Spleen (tissue), 11 donors: ENCODE measurements at regions not wholly inside any gene's neighbourhood (a gene's known extent, or its start where the extent isn't known, plus 50 kb on each side); places are given as distances from the start of the nearest gene placed in this dataset.

ENCODE experiments used
- DNase-seq: peaks from one replicate; pipeline ENCODE4 v3.0.0-alpha.2; 2020
- H3K27ac ChIP-seq, 8 donors: fragments of 200-600 bp; sonication (generic) in 7 of 8; 1 replicate in 4 of 8; 2 replicates in 4 of 8; pipeline versions ENCODE4 v1.5.0 to v1.8.0; 2016 to 2021; ENCODE audit warnings: inconsistent platforms in 4 of 8, mild to moderate bottlenecking in 4 of 8, moderate library complexity in 1 of 8
- H3K27me3 ChIP-seq, 7 donors: fragments of 200-600 bp; sonication (generic) in 6 of 7; replicated peaks in 1 of 7; 1 replicate in 4 of 7; 2 replicates in 3 of 7; pipeline versions ENCODE4 v1.5.0 to v1.8.0; 2016 to 2021; ENCODE audit warnings: inconsistent platforms in 3 of 7, mild to moderate bottlenecking in 1 of 7
- H3K36me3 ChIP-seq, 6 donors: fragments of 200-600 bp; sonication (generic) in 5 of 6; 1 replicate in 4 of 6; 2 replicates in 2 of 6; pipeline versions ENCODE4 v1.5.0 to v1.8.0; 2016 to 2021; ENCODE audit warnings: inconsistent platforms in 2 of 6
- H3K4me1 ChIP-seq, 6 donors: fragments of 200-600 bp; sonication (generic) in 5 of 6; 1 replicate in 3 of 6; 2 replicates in 3 of 6; pipeline versions ENCODE4 v1.5.0 to v1.8.0; 2016 to 2021; ENCODE audit warnings: inconsistent platforms in 3 of 6
- H3K4me3 ChIP-seq, 8 donors: fragments of 200-600 bp; sonication (generic) in 7 of 8; 1 replicate in 4 of 8; 2 replicates in 4 of 8; pipeline versions ENCODE4 v1.5.0 to v1.8.0; 2016 to 2021; ENCODE audit warnings: inconsistent platforms in 4 of 8, mild to moderate bottlenecking in 4 of 8, moderate library complexity in 2 of 8
- H3K9me3 ChIP-seq, 8 donors: fragments of 200-600 bp; sonication (generic) in 7 of 8; 1 replicate in 4 of 8; 2 replicates in 4 of 8; pipeline versions ENCODE4 v1.5.0 to v1.8.0; 2016 to 2021; ENCODE audit warnings: inconsistent platforms in 4 of 8
- POLR2A ChIP-seq, 3 donors: fragments of 450-650 bp; IDR thresholded peaks; one replicate each; pipeline ENCODE4 v1.5.1; 2017; ENCODE audit warnings: antibody characterized with exemption in 3 of 3, mild to moderate bottlenecking in 1 of 3
- POLR2AphosphoS5 ChIP-seq, 3 donors: sonication (generic); formaldehyde crosslinking; IDR thresholded peaks; one replicate each; pipeline ENCODE4 v1.5.1; 2017; ENCODE audit warnings: antibody characterized with exemption in 3 of 3
- WGBS, 5 donors: extraction: QIAGEN DNeasy Blood & Tissue Kit in 3 of 5; methylation state at CpG; one replicate each; pipeline versions ENCODE4 v1.1.5 to v1.1.7; 2013 to 2018; 5-methylcytosine and 5-hydroxymethylcytosine counted together
- intact Hi-C: fragments of 100-400 bp; cut with DNase I; formaldehyde crosslinking; loops from one replicate; pipeline ENCODE4 v1.15.0; 2023; ENCODE audit warnings: low total_unique reads
- TF ChIP-seq, protein P1 (sequence below), 11 experiments: fragments of 200-600 bp in 7 of 11; fragments of 450-650 bp in 4 of 11; sonication (generic) in 4 of 11; IDR thresholded peaks in 8 of 11; conservative IDR thresholded peaks in 3 of 11; 1 replicate in 7 of 11; 2 replicates in 4 of 11; pipeline versions ENCODE4 v1.4.0 to v1.8.0; 2016 to 2021; ENCODE audit warnings: antibody characterized with exemption in 11 of 11, inconsistent platforms in 4 of 11, mild to moderate bottlenecking in 1 of 11
- donor health status: healthy with polysubstance abuse.
- donor health status: DM: no; HTN: no; CAD: no; lungs with moderate emphysema.
- donor health status: DM: no; HTN: no; CAD: no.
- donor health status: Bipolar disorder and iron deficiency.
- donor health status: healthy.
- donor health status: DM: no; HTN: no; CAD: no.
- donor health status: DM: yes; HTN: yes; CAD: no.

DNA sequence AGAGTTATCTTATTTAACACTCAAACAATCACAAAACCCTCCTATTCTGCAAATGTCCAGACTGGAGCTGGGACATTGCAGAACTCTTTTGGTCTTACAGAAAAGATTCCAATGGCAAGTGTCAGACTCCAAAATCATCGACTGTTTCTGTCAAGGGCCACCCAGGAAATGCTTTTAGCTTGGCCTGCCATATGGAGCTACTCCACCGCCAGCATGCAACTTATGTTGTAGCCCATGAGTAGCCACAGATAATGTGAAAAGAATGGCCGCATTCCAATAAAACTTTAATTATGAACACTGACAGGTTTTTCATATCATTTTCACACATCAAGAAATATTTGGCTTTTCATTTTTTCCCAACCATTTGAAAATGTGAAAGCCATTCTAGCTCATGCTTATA lies 57.5 kb downstream of the SYNE3 start:
- WGBS, 5 donors: 88 to 92% (median 91%) methylated on average over 3 of the region's 3 CpGs
- intact Hi-C loops: no loop called here
- TF ChIP-seq, protein P1, sequence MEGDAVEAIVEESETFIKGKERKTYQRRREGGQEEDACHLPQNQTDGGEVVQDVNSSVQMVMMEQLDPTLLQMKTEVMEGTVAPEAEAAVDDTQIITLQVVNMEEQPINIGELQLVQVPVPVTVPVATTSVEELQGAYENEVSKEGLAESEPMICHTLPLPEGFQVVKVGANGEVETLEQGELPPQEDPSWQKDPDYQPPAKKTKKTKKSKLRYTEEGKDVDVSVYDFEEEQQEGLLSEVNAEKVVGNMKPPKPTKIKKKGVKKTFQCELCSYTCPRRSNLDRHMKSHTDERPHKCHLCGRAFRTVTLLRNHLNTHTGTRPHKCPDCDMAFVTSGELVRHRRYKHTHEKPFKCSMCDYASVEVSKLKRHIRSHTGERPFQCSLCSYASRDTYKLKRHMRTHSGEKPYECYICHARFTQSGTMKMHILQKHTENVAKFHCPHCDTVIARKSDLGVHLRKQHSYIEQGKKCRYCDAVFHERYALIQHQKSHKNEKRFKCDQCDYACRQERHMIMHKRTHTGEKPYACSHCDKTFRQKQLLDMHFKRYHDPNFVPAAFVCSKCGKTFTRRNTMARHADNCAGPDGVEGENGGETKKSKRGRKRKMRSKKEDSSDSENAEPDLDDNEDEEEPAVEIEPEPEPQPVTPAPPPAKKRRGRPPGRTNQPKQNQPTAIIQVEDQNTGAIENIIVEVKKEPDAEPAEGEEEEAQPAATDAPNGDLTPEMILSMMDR (IDR thresholded peaks at IDR 0.05 in 8 of 11, conservative IDR thresholded peaks at IDR 0.05 in 3 of 11): no peak
- TF ChIP-seq POLR2AphosphoS5 (IDR thresholded peaks at IDR 0.05): no peak
- no peak for TF ChIP-seq POLR2A (IDR thresholded peaks at IDR 0.05)
- H3K36me3 ChIP-seq: peaks cover 0 to 96% (median 26%) of the 10 kb centered on the region in 6 donors
- no peaks in the 10 kb centered on the region for H3K27me3 ChIP-seq
- H3K9me3 ChIP-seq: no peaks in the 10 kb centered on the region
- H3K4me3 ChIP-seq: no peak overlapping the region
- DNase-seq: no peak
- H3K27ac ChIP-seq: no peak overlapping the region
- peaks cover 7 to 40% (median 20%) of the 10 kb centered on the region in 6 donors for H3K4me1 ChIP-seq

DNA sequence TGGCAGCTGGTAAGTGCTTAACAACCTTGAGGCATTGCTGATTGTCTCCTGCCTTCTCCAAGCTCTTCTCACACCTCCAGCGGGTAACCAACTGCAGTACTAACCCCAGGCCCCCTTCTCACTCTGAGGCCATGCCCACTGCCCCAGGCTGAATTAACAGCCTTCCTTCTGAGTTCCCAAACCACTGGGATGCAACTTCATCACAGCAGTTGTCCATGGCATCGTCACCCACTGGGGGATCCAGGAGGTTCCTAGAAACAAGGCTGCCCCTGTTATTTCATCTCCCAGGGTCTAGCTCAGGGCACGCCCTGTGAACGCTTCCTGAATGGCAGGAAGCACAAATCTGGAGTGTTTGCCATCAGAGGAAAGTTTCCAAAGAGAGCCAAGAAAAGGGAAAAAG lies 58.0 kb downstream of the SYNE3 start:
- H3K27ac ChIP-seq: no peak overlapping the region
- DNase-seq: no peak

GRCh38 chr14:95456281-95456680 lies 60.2 kb downstream of the SYNE3 start:
- H3K36me3 ChIP-seq: peaks cover 0 to 96% (median 38%) of the 10 kb centered on the region in 6 donors

More for the DNA sequence above, 58.0 kb downstream of the SYNE3 start:
- WGBS, 5 donors: 80 to 94% (median 84%) methylated on average over 4 of the region's 4 CpGs
- Histone ChIP-seq H3K4me3 (no peak overlapping the region), H3K4me1 (peaks cover 4 to 35% (median 15%) of the 10 kb centered on the region in 6 donors), H3K27me3 (no peaks in the 10 kb centered on the region), H3K9me3 (no peaks in the 10 kb centered on the region), H3K36me3 (peaks cover 0 to 96% (median 27%) of the 10 kb centered on the region in 6 donors)
- intact Hi-C loops: no loop called here
- TF ChIP-seq POLR2A (IDR thresholded peaks at IDR 0.05) (no peak), POLR2AphosphoS5 (IDR thresholded peaks at IDR 0.05) (no peak)
- TF ChIP-seq, protein P1 (IDR thresholded peaks at IDR 0.05 in 8 of 11, conservative IDR thresholded peaks at IDR 0.05 in 3 of 11): no peak

GRCh38 chr14:95455246-95455645 lies 61.2 kb downstream of the SYNE3 start:
- Histone ChIP-seq H3K9me3 (no peaks in the 10 kb centered on the region), H3K36me3 (peaks cover 0 to 96% (median 41%) of the 10 kb centered on the region in 6 donors), H3K27me3 (no peaks in the 10 kb centered on the region), H3K4me3 (no peak overlapping the region), H3K4me1 (peaks cover 0 to 16% (median 0%) of the 10 kb centered on the region in 6 donors), H3K27ac (no peak overlapping the region)
- intact Hi-C loops: no loop called here
- WGBS, 5 donors: 94 to 98% (median 97%) methylated on average over 16 to 17 of the region's 17 CpGs
- no peak for DNase-seq
- TF ChIP-seq POLR2AphosphoS5 (IDR thresholded peaks at IDR 0.05): no peak
- no peak for TF ChIP-seq POLR2A (IDR thresholded peaks at IDR 0.05)
- TF ChIP-seq, protein P1 (IDR thresholded peaks at IDR 0.05 in 8 of 11, conservative IDR thresholded peaks at IDR 0.05 in 3 of 11): no peak

More at GRCh38 chr14:95456281-95456680, 60.2 kb downstream of the SYNE3 start:
- no peaks in the 10 kb centered on the region for H3K9me3 ChIP-seq
- DNase-seq: no peak
- intact Hi-C loops: no loop called here
- no peak overlapping the region for H3K4me3 ChIP-seq
- H3K4me1 ChIP-seq: peaks cover 0 to 16% (median 0%) of the 10 kb centered on the region in 6 donors
- TF ChIP-seq POLR2AphosphoS5 (IDR thresholded peaks at IDR 0.05) (no peak), POLR2A (IDR thresholded peaks at IDR 0.05) (no peak)
- TF ChIP-seq, protein P1 (IDR thresholded peaks at IDR 0.05 in 8 of 11, conservative IDR thresholded peaks at IDR 0.05 in 3 of 11): no peak
- no peak overlapping the region for H3K27ac ChIP-seq
- H3K27me3 ChIP-seq: no peaks in the 10 kb centered on the region
- WGBS, 5 donors: 94 to 96% (median 96%) methylated on average over 8 of the region's 8 CpGs
